DND-41 (cell line): ENCODE measurements at regions not wholly inside any gene's neighbourhood (a gene's known extent, or its start where the extent isn't known, plus 50 kb on each side); places are given as distances from the start of the nearest gene placed in this dataset.

Experiments used
- ATAC-seq: fragments of 200-7000 bp; cut with Tn5 transposase; 3 replicates; pipeline ENCODE4 v1.9.1; 2021; ENCODE audit warnings: low read depth; ENCODE audit not compliant: insufficient read depth
- DNase-seq: peaks from one replicate; pipeline ENCODE4 v3.0.0-alpha.2; 2020
- H2AFZ ChIP-seq: 2 replicates; pipeline ENCODE4 v1.6.0; 2012; ENCODE audit warnings: low read depth, low read length
- H3K27ac ChIP-seq: 2 replicates; pipeline ENCODE4 v1.5.1; 2012; ENCODE audit warnings: low read length, inconsistent platforms
- H3K27me3 ChIP-seq: fragments of 200-600 bp; sonication (generic); 2 replicates; pipeline ENCODE4 v1.6.0; 2012; ENCODE audit warnings: low read length, mild to moderate bottlenecking, inconsistent platforms; ENCODE audit not compliant: insufficient read depth, poor library complexity
- H3K36me3 ChIP-seq: 2 replicates; pipeline ENCODE4 v1.5.1; 2012; ENCODE audit warnings: low read length, inconsistent platforms; ENCODE audit not compliant: insufficient read depth
- H3K4me1 ChIP-seq: 2 replicates; pipeline ENCODE4 v1.5.1; 2012; ENCODE audit warnings: mild to moderate bottlenecking, low read length; ENCODE audit not compliant: insufficient read depth
- H3K4me2 ChIP-seq: 2 replicates; pipeline ENCODE4 v1.6.0; 2012; ENCODE audit warnings: mild to moderate bottlenecking, moderate library complexity, low read length, inconsistent platforms; ENCODE audit not compliant: insufficient read depth
- H3K4me3 ChIP-seq, 2 experiments: fragments of 200-600 bp in 1 of 2; shearing (Covaris generic) in 1 of 2; 2 replicates each; pipeline ENCODE4 v1.5.1; 2012 to 2016; ENCODE audit warnings: inconsistent platforms in 2 of 2, low read length in 2 of 2, mild to moderate bottlenecking in 2 of 2, low read depth in 1 of 2, moderate library complexity in 1 of 2
- H3K79me2 ChIP-seq: 2 replicates; pipeline ENCODE4 v1.6.0; 2012; ENCODE audit warnings: low read length, inconsistent platforms; ENCODE audit not compliant: insufficient read depth
- H3K9ac ChIP-seq: 2 replicates; pipeline ENCODE4 v1.6.0; 2012; ENCODE audit warnings: low read depth, mild to moderate bottlenecking, inconsistent platforms, low read length, moderate library complexity
- H3K9me3 ChIP-seq: 2 replicates; pipeline ENCODE4 v1.5.1; 2012; ENCODE audit warnings: low read length, moderate library complexity, mild to moderate bottlenecking, inconsistent platforms; ENCODE audit not compliant: insufficient read depth, severe bottlenecking
- H4K20me1 ChIP-seq: 2 replicates; pipeline ENCODE4 v1.6.0; 2012; ENCODE audit warnings: low read length; ENCODE audit not compliant: insufficient read depth
- CTCF ChIP-seq: IDR thresholded peaks from 2 replicates; pipeline ENCODE4 v1.5.1; 2012; ENCODE audit warnings: borderline replicate concordance, low read length, moderate library complexity, mild to moderate bottlenecking; ENCODE audit not compliant: poor library complexity, severe bottlenecking; ENCODE audit errors: extremely low read depth
- EZH2 ChIP-seq: IDR thresholded peaks from 3 replicates; pipeline ENCODE4 v1.6.1; 2012; ENCODE audit warnings: borderline replicate concordance, low read depth, mild to moderate bottlenecking, moderate library complexity, low read length, inconsistent platforms; ENCODE audit not compliant: severe bottlenecking

- no peaks in the 10 kb centered on the region for H3K79me2 ChIP-seq
- H3K9me3 ChIP-seq: no peaks in the 10 kb centered on the region
- no peaks in the 10 kb centered on the region for H3K36me3 ChIP-seq
- H3K4me3 ChIP-seq: no peak overlapping the region
- no peaks in the 10 kb centered on the region for H3K4me1 ChIP-seq
- no peak overlapping the region for H3K4me2 ChIP-seq
- H3K27ac ChIP-seq: no peak overlapping the region
- H2AFZ ChIP-seq: no peak overlapping the region
- DNase-seq: no peak
- TF ChIP-seq CTCF: no peak
- TF ChIP-seq EZH2: no peak
- ATAC-seq: no peak
- no peaks in the 10 kb centered on the region for H4K20me1 ChIP-seq
- H3K9ac ChIP-seq: no peak overlapping the region
- H3K27me3 ChIP-seq: no peaks in the 10 kb centered on the region
These were observed 100.9 kb upstream of the SEMA6A start for GRCh38 chr5:116675626-116675910.

GRCh38 chr5:116674881-116675625 lies 100.4 kb upstream of the SEMA6A start:
- no peak for TF ChIP-seq EZH2
- TF ChIP-seq CTCF: no peak
- no peak for DNase-seq

GRCh38 chr5:116673453-116673852 lies 98.8 kb upstream of the SEMA6A start:
- Histone ChIP-seq H3K36me3 (no peaks in the 10 kb centered on the region), H3K27ac (no peak overlapping the region), H3K27me3 (no peaks in the 10 kb centered on the region), H3K4me3 (no peak overlapping the region), H3K79me2 (no peaks in the 10 kb centered on the region), H4K20me1 (no peaks in the 10 kb centered on the region), H3K9ac (no peak overlapping the region), H3K9me3 (no peaks in the 10 kb centered on the region), H3K4me1 (no peaks in the 10 kb centered on the region), H3K4me2 (no peak overlapping the region), H2AFZ (no peak overlapping the region)
- ATAC-seq (no peak), DNase-seq (no peak)
- TF ChIP-seq EZH2 (no peak), CTCF (no peak)

More at GRCh38 chr5:116674881-116675625, 100.4 kb upstream of the SEMA6A start:
- Histone ChIP-seq H3K4me3 (no peak overlapping the region), H2AFZ (no peak overlapping the region), H4K20me1 (no peaks in the 10 kb centered on the region), H3K9me3 (no peaks in the 10 kb centered on the region), H3K27me3 (no peaks in the 10 kb centered on the region), H3K79me2 (no peaks in the 10 kb centered on the region), H3K36me3 (no peaks in the 10 kb centered on the region), H3K4me2 (no peak overlapping the region), H3K27ac (no peak overlapping the region), H3K4me1 (no peaks in the 10 kb centered on the region), H3K9ac (no peak overlapping the region)
- no peak for ATAC-seq
